MM.1S (cell line): ENCODE measurements at regions not wholly inside any gene's neighbourhood (a gene's known extent, or its start where the extent isn't known, plus 50 kb on each side); places are given as distances from the start of the nearest gene placed in this dataset.

Experiments
- CTCF ChIP-seq: fragments of 300-600 bp; sonication (generic); IDR thresholded peaks from 2 replicates; pipeline ENCODE4 v1.5.1; 2016; ENCODE audit warnings: antibody characterized with exemption, low read length, mixed read lengths
- EZH2phosphoT487 ChIP-seq: fragments of 300-600 bp; sonication (generic); IDR thresholded peaks from 2 replicates; pipeline ENCODE4 v1.6.1; 2018; ENCODE audit warnings: antibody characterized with exemption, low read length

GRCh38 chr10:78865931-78866717, 202.6 kb upstream of the ZMIZ1 start:
- TF ChIP-seq CTCF, result no peak
- no peak for TF ChIP-seq EZH2phosphoT487
